GM12891 (cell line): ENCODE measurements at regions not wholly inside any gene's neighbourhood (a gene's known extent, or its start where the extent isn't known, plus 50 kb on each side); places are given as distances from the start of the nearest gene placed in this dataset.

Experiments
- POLR2A ChIP-seq: IDR thresholded peaks from 2 replicates; pipeline ENCODE4 v1.6.1; 2011; ENCODE audit warnings: low read depth, low read length, control low read depth
- POLR2AphosphoS5 ChIP-seq: IDR thresholded peaks from 2 replicates; pipeline ENCODE4 v1.6.1; 2011; ENCODE audit warnings: low read depth, low read length, control low read depth
- POU2F2 ChIP-seq: IDR thresholded peaks from 2 replicates; pipeline ENCODE4 v1.6.1; 2011; ENCODE audit warnings: low read depth, mild to moderate bottlenecking, control low read depth, low read length, moderate library complexity
- SPI1 ChIP-seq: IDR thresholded peaks from 2 replicates; pipeline ENCODE4 v1.6.1; 2011; ENCODE audit warnings: low read depth, low read length, control low read depth
- TAF1 ChIP-seq: IDR thresholded peaks from 2 replicates; pipeline ENCODE4 v1.6.1; 2011; ENCODE audit warnings: low read depth, low read length, control low read depth

GRCh38 chr4:183816077-183816476 is 89.0 kb upstream of the STOX2 start:
- TF ChIP-seq POLR2AphosphoS5 = no peak
- TF ChIP-seq POLR2A = no peak
- TF ChIP-seq TAF1 = no peak
- TF ChIP-seq POU2F2 = no peak
- TF ChIP-seq SPI1 = no peak
